ENCODE measurements at regions not wholly inside any gene's neighbourhood (a gene's known extent, or its start where the extent isn't known, plus 50 kb on each side); places are given as distances from the start of the nearest gene placed in this dataset.

GRCh38 chr10:88149906-88150305 is 286.5 kb downstream of the PTEN start:
- TF ChIP-seq CTCF (IDR thresholded peaks at IDR 0.05; ENCODE audit: borderline replicate concordance, insufficient read depth, low read depth, low read length): no peak

GRCh38 chr10:88150339-88150738 is 286.9 kb downstream of the PTEN start:
- TF ChIP-seq CTCF (IDR thresholded peaks at IDR 0.05; ENCODE audit: borderline replicate concordance, insufficient read depth, low read depth, low read length): no peak
- H3K4me3 ChIP-seq (ENCODE audit: low read depth, low read length): no peak overlapping the region

More at GRCh38 chr10:88149906-88150305, 286.5 kb downstream of the PTEN start:
- no peak overlapping the region for H3K4me3 ChIP-seq (ENCODE audit: low read depth, low read length)

- H3K4me3 ChIP-seq (ENCODE audit: low read depth, low read length): no peak overlapping the region
- TF ChIP-seq CTCF (IDR thresholded peaks at IDR 0.05; ENCODE audit: borderline replicate concordance, insufficient read depth, low read depth, low read length): no peak
Observed at GRCh38 chr10:88152728-88153133, 289.3 kb downstream of the PTEN start.

GRCh38 chr10:88154596-88155250 is 291.3 kb downstream of the PTEN start:
- no peak for TF ChIP-seq CTCF (IDR thresholded peaks at IDR 0.05; ENCODE audit: borderline replicate concordance, insufficient read depth, low read depth, low read length)
- H3K4me3 ChIP-seq (ENCODE audit: low read depth, low read length): no peak overlapping the region

GRCh38 chr10:88156341-88156740 is 292.9 kb downstream of the PTEN start:
- no peak for TF ChIP-seq CTCF (IDR thresholded peaks at IDR 0.05; ENCODE audit: borderline replicate concordance, insufficient read depth, low read depth, low read length)
- no peak overlapping the region for H3K4me3 ChIP-seq (ENCODE audit: low read depth, low read length)

- no peak for TF ChIP-seq CTCF (IDR thresholded peaks at IDR 0.05; ENCODE audit: borderline replicate concordance, insufficient read depth, low read depth, low read length)
- no peak overlapping the region for H3K4me3 ChIP-seq (ENCODE audit: low read depth, low read length)
Observed at GRCh38 chr10:88157981-88158465, 294.6 kb downstream of the PTEN start.

GRCh38 chr10:88158526-88159122 is 295.2 kb downstream of the PTEN start:
- no peak for TF ChIP-seq CTCF (IDR thresholded peaks at IDR 0.05; ENCODE audit: borderline replicate concordance, insufficient read depth, low read depth, low read length)
- no peak overlapping the region for H3K4me3 ChIP-seq (ENCODE audit: low read depth, low read length)
